A549 (cell line): ENCODE measurements at regions not wholly inside any gene's neighbourhood (a gene's known extent, or its start where the extent isn't known, plus 50 kb on each side); places are given as distances from the start of the nearest gene placed in this dataset.

ENCODE experiments used
- ATAC-seq, 2 experiments: fragments of 200-7000 bp in 1 of 2; fragments of >200 bp in 1 of 2; cut with Nextera tagmentation in 1 of 2; cut with Tn5 transposase in 1 of 2; 3 replicates each; pipeline versions ENCODE4 v1.8.0 to v1.9.1; 2018 to 2020; ENCODE audit warnings: mild to moderate bottlenecking in 1 of 2, moderate library complexity in 1 of 2
- CTCF ChIA-PET: fragments of 300-600 bp; sonication (Branson Sonifier 250); formaldehyde crosslinking; extraction: SDS; loops from one replicate; lab custom pipeline; 2021; ENCODE audit warnings: antibody characterized with exemption, inconsistent platforms; lab: Yijun Ruan, JAX
- POLR2A ChIA-PET: fragments of 350-600 bp; formaldehyde crosslinking; extraction: SDS; loops from one replicate; lab custom pipeline; 2021; ENCODE audit warnings: antibody characterized with exemption, inconsistent platforms; lab: Yijun Ruan, JAX
- DNase-seq, 2 experiments: peaks; one replicate each; pipeline versions ENCODE4 v3.0.0 to v3.0.0-alpha.2; 2011 to 2016; ENCODE audit warnings: low read depth in 1 of 2, low spot score in 1 of 2
- FAIRE-seq: peaks from 2 replicates; lab custom pipeline; 2011; peaks lifted over from hg19 to GRCh38; lab: Jason Lieb, UNC
- H3K27ac ChIP-seq, 2 experiments: fragments of >200 bp; sonication (Bioruptor Twin); formaldehyde crosslinking; 3 replicates each; pipeline ENCODE4 v1.5.1; 2016 to 2017
- H3K4me1 ChIP-seq: fragments of >200 bp; sonication (Bioruptor Twin); formaldehyde crosslinking; 3 replicates; pipeline ENCODE4 v1.6.1; 2016
- H3K4me2 ChIP-seq: fragments of >200 bp; sonication (Bioruptor Twin); formaldehyde crosslinking; 3 replicates; pipeline ENCODE4 v1.6.1; 2016
- H3K4me3 ChIP-seq: fragments of >200 bp; sonication (Bioruptor Twin); formaldehyde crosslinking; 3 replicates; pipeline ENCODE4 v1.5.1; 2016
- H3K9me3 ChIP-seq: fragments of >200 bp; sonication (Bioruptor Twin); formaldehyde crosslinking; 3 replicates; pipeline ENCODE4 v1.6.1; 2016
- CBX2 ChIP-seq: fragments of 200-600 bp; sonication (generic); IDR thresholded peaks from 2 replicates; pipeline ENCODE4 v1.6.1; 2016; ENCODE audit warnings: low read depth, mild to moderate bottlenecking, borderline replicate concordance
- CHD2 ChIP-seq: fragments of 150-350 bp; IDR thresholded peaks from 2 replicates; pipeline ENCODE4 v1.6.1; 2014; ENCODE audit warnings: low read length; ENCODE audit not compliant: partially characterized antibody
- CTCF ChIP-seq: fragments of >200 bp; sonication (Bioruptor Twin); formaldehyde crosslinking; IDR thresholded peaks from 3 replicates; pipeline ENCODE4 v1.5.1; 2016
- FOSB ChIP-seq: fragments of 250-450 bp; sonication (Bioruptor Pico); IDR thresholded peaks from 2 replicates; pipeline ENCODE4 v1.5.0; 2020; ENCODE audit warnings: mild to moderate bottlenecking, moderate library complexity
- HOXB5 ChIP-seq: fragments of 250-450 bp; sonication (Bioruptor Pico); IDR thresholded peaks from 2 replicates; pipeline ENCODE4 v1.5.0; 2020; ENCODE audit warnings: mild to moderate bottlenecking, moderate library complexity
- KDM1A ChIP-seq: fragments of 200-600 bp; sonication (generic); IDR thresholded peaks from 2 replicates; pipeline ENCODE4 v1.6.1; 2016; ENCODE audit warnings: low read depth, mild to moderate bottlenecking
- MAZ ChIP-seq: fragments of 150-350 bp; IDR thresholded peaks from 2 replicates; pipeline ENCODE4 v1.6.1; 2014; ENCODE audit warnings: antibody characterized with exemption, low read depth, low read length, borderline replicate concordance
- MYC ChIP-seq: IDR thresholded peaks from 2 replicates; pipeline ENCODE4 v1.6.1; 2012; ENCODE audit warnings: mild to moderate bottlenecking, inconsistent platforms, low read length, improper control_type of control experiment, borderline replicate concordance
- NFE2L2 ChIP-seq: fragments of 150-350 bp; conservative IDR thresholded peaks from 2 replicates; pipeline ENCODE4 v1.6.1; 2014; ENCODE audit warnings: low read length
- POLR2A ChIP-seq: IDR thresholded peaks from 2 replicates; pipeline ENCODE4 v1.6.1; 2012; ENCODE audit warnings: mild to moderate bottlenecking, low read length
- POLR2AphosphoS2 ChIP-seq: conservative IDR thresholded peaks from 2 replicates; pipeline ENCODE4 v1.6.1; 2012; ENCODE audit warnings: low read length, improper control_type of control experiment, inconsistent platforms
- RARB ChIP-seq: fragments of 250-450 bp; sonication (Bioruptor Pico); IDR thresholded peaks from 2 replicates; pipeline ENCODE4 v1.8.0; 2021; ENCODE audit warnings: mild to moderate bottlenecking, moderate library complexity
- TFCP2L1 ChIP-seq: fragments of 250-450 bp; sonication (Bioruptor Pico); IDR thresholded peaks from 2 replicates; pipeline ENCODE4 v1.5.0; 2021; ENCODE audit warnings: mild to moderate bottlenecking
- ZNF302 ChIP-seq: fragments of 250-450 bp; sonication (Bioruptor Pico); IDR thresholded peaks from 2 replicates; pipeline ENCODE4 v1.9.0; 2021; ENCODE audit warnings: inconsistent platforms, mild to moderate bottlenecking, moderate library complexity
- ZSCAN20 ChIP-seq: fragments of 250-450 bp; sonication (Bioruptor Pico); IDR thresholded peaks from 2 replicates; pipeline ENCODE4 v1.8.0; 2022; ENCODE audit warnings: mild to moderate bottlenecking, moderate library complexity
- WGBS: methylation state at CpG from one replicate; pipeline ENCODE4 v1.1.6; 2017; ENCODE audit errors: missing lambda C conversion rate; 5-methylcytosine and 5-hydroxymethylcytosine counted together
- TF ChIP-seq, protein P1 (sequence below): fragments of >200 bp; sonication (Bioruptor Twin); formaldehyde crosslinking; IDR thresholded peaks from 3 replicates; pipeline ENCODE4 v1.6.1; 2016
- TF ChIP-seq, protein P2 (sequence below): IDR thresholded peaks from 2 replicates; pipeline ENCODE4 v1.6.1; 2012

GRCh38 chr7:137081321-137082093 is 213.1 kb downstream of the CHRM2 start:
- DNase-seq (no peak), ATAC-seq (no peak)
- no peak overlapping the region for H3K4me2 ChIP-seq

DNA sequence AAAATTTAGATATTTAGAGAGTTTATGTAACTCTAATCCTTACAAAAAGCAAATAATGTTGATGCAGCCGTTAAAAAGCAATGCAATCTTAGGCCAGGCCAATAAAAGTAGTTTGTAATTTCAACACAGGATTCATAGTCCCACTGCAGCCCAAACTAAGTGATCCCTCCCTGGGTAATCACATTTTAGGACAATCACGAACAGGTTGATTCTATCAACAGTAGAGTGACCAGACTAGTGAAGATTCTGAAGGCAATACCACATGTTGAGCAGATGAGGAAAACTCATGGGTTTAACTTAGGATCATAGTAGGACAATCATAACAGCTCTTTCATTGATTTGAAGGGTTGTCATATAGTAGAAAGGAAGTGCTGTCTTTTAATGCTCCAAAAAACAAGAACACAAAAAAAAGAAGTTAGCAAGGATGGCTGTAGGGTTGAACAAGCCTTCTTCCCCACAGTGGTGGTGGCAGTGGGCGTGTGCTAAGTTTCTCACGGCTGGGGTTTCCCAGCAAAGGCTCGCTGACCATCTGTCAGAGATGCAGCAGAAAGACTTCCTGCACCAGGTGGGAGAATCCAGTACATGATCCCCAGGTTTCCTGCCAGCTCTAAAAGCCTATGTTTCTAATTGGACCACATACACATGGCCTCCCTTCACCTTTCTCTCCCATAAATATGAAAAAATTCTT is 212.2 kb downstream of the CHRM2 start:
- Histone ChIP-seq H3K9me3 (no peaks in the 10 kb centered on the region), H3K4me3 (no peak overlapping the region), H3K4me2 (no peak overlapping the region), H3K27ac (no peak overlapping the region), H3K4me1 (no peaks in the 10 kb centered on the region)
- WGBS: 4% methylated on average over 5 of the region's 5 CpGs
- FAIRE-seq: no peak
- CTCF ChIA-PET: no interaction called here
- DNase-seq: no peak
- POLR2A ChIA-PET: no interaction called here
- no peak for ATAC-seq
- TF ChIP-seq MYC (no peak), POLR2AphosphoS2 (no peak), ZSCAN20 (CRISPR knock-in tag) (no peak), CTCF (no peak), ZNF302 (CRISPR knock-in tag) (no peak), FOSB (no peak), CBX2 (no peak)
- TF ChIP-seq, protein P1, sequence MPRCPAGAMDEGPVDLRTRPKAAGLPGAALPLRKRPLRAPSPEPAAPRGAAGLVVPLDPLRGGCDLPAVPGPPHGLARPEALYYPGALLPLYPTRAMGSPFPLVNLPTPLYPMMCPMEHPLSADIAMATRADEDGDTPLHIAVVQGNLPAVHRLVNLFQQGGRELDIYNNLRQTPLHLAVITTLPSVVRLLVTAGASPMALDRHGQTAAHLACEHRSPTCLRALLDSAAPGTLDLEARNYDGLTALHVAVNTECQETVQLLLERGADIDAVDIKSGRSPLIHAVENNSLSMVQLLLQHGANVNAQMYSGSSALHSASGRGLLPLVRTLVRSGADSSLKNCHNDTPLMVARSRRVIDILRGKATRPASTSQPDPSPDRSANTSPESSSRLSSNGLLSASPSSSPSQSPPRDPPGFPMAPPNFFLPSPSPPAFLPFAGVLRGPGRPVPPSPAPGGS: no peak

More at GRCh38 chr7:137081321-137082093, 213.1 kb downstream of the CHRM2 start:
- TF ChIP-seq FOSB (no peak), NFE2L2 (no peak), POLR2A (no peak), CHD2 (no peak), KDM1A (no peak)
- Histone ChIP-seq H3K9me3 (no peaks in the 10 kb centered on the region), H3K27ac (no peak overlapping the region), H3K4me1 (no peaks in the 10 kb centered on the region), H3K4me3 (no peak overlapping the region)
- ChIA-PET POLR2A (no interaction called here), CTCF (no interaction called here)
- 7% methylated on average over 2 of the region's 2 CpGs for WGBS
- FAIRE-seq: no peak

DNA sequence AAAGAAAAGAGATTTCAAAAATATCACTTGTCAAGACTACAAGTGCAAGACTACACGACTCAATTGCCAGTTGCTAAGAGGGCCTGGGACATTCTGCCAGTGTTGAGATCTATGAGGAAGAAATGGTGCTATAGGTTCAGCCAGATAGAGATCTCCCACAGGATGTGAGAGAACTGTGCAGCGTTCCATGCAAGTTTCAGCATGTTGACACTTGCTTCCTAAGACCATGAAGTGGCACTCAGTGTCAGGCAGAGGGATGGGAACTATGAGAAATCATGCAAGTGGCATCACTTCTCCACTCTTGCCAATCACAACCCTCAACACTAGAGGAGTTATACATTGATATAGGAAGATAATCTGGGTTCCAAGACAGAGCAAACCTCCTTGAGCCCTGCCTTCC is 210.3 kb downstream of the CHRM2 start:
- TF ChIP-seq HOXB5 (CRISPR knock-in tag) (no peak), MAZ (no peak), TFCP2L1 (CRISPR knock-in tag) (no peak), RARB (no peak)
- TF ChIP-seq, protein P2, sequence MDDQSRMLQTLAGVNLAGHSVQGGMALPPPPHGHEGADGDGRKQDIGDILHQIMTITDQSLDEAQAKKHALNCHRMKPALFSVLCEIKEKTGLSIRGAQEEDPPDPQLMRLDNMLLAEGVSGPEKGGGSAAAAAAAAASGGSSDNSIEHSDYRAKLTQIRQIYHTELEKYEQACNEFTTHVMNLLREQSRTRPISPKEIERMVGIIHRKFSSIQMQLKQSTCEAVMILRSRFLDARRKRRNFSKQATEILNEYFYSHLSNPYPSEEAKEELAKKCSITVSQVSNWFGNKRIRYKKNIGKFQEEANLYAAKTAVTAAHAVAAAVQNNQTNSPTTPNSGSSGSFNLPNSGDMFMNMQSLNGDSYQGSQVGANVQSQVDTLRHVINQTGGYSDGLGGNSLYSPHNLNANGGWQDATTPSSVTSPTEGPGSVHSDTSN: no peak
- FAIRE-seq: no peak
- POLR2A ChIA-PET: no interaction called here
- WGBS: 0% methylated on average over 2 of the region's 2 CpGs
- no peak overlapping the region for H3K4me2 ChIP-seq
- CTCF ChIA-PET: no interaction called here
- no peaks in the 10 kb centered on the region for H3K9me3 ChIP-seq
- no peak for DNase-seq
- no peak for ATAC-seq
- H3K4me3 ChIP-seq: no peak overlapping the region
- no peak overlapping the region for H3K27ac ChIP-seq
- H3K4me1 ChIP-seq: no peaks in the 10 kb centered on the region
